ENCODE measurements at regions not wholly inside any gene's neighbourhood (a gene's known extent, or its start where the extent isn't known, plus 50 kb on each side); places are given as distances from the start of the nearest gene placed in this dataset.

GRCh38 chr9:102855641-102856040, 139.5 kb upstream of the CYLC2 start:
- TF ChIP-seq ZNF274 (IDR thresholded peaks at IDR 0.05; ENCODE audit: low read depth, low read length) (no peak), YY1 (IDR thresholded peaks at IDR 0.05; ENCODE audit: insufficient read depth, insufficient read length) (no peak)

Data from NT2/D1 (cell line).